ENCODE measurements at regions not wholly inside any gene's neighbourhood (a gene's known extent, or its start where the extent isn't known, plus 50 kb on each side); places are given as distances from the start of the nearest gene placed in this dataset.

DNA sequence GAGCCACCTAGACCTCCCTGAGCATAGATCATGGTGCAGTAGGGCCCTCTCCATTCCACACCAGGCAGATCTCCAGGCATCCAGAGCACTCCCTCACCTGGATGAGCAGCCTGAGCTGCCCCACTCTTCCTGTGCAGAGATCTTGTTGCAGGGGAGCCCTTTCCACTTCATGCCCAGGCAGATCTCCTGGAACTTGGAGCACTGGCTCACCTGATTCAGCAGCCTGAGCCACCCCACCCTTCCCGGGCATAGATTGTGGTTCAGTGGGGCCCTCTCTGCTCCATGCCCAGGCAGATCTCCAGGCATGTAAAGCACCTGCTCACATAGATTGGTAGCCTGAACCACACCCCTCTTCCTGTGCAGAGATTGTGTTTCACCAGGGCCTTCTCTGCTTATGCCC, 78.0 kb downstream of the SEC16B start:
- H3K27ac ChIP-seq = no peak overlapping the region
- intact Hi-C loops (cut with DNase I) = no loop called here
- H3K27me3 ChIP-seq = no peaks in the 10 kb centered on the region
- no peaks in the 10 kb centered on the region for H3K36me3 ChIP-seq
- DNase-seq (ENCODE audit: extremely low spot score in 2 of 2) = no peak
- TF ChIP-seq POLR2AphosphoS5 (IDR thresholded peaks at IDR 0.05; ENCODE audit: insufficient read depth in 1 of 2, low read depth in 1 of 2) (no peak), POLR2A (IDR thresholded peaks at IDR 0.05) (no peak)
- no peak overlapping the region for H3K4me3 ChIP-seq
- no peaks in the 10 kb centered on the region for H3K9me3 ChIP-seq
- H3K4me1 ChIP-seq = no peaks in the 10 kb centered on the region

GRCh38 chr1:177890479-177890878, 79.4 kb downstream of the SEC16B start:
- DNase-seq (ENCODE audit: extremely low spot score in 2 of 2) = no peak
- no peaks in the 10 kb centered on the region for H3K27me3 ChIP-seq
- H3K27ac ChIP-seq = no peak overlapping the region
- intact Hi-C loops (cut with DNase I) = no loop called here
- no peaks in the 10 kb centered on the region for H3K4me1 ChIP-seq
- no peaks in the 10 kb centered on the region for H3K36me3 ChIP-seq
- TF ChIP-seq, protein P1, sequence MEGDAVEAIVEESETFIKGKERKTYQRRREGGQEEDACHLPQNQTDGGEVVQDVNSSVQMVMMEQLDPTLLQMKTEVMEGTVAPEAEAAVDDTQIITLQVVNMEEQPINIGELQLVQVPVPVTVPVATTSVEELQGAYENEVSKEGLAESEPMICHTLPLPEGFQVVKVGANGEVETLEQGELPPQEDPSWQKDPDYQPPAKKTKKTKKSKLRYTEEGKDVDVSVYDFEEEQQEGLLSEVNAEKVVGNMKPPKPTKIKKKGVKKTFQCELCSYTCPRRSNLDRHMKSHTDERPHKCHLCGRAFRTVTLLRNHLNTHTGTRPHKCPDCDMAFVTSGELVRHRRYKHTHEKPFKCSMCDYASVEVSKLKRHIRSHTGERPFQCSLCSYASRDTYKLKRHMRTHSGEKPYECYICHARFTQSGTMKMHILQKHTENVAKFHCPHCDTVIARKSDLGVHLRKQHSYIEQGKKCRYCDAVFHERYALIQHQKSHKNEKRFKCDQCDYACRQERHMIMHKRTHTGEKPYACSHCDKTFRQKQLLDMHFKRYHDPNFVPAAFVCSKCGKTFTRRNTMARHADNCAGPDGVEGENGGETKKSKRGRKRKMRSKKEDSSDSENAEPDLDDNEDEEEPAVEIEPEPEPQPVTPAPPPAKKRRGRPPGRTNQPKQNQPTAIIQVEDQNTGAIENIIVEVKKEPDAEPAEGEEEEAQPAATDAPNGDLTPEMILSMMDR (IDR thresholded peaks at IDR 0.05) = no peak
- TF ChIP-seq POLR2A (IDR thresholded peaks at IDR 0.05) (no peak), POLR2AphosphoS5 (IDR thresholded peaks at IDR 0.05; ENCODE audit: insufficient read depth in 1 of 2, low read depth in 1 of 2) (no peak)
- H3K4me3 ChIP-seq = no peak overlapping the region
- H3K9me3 ChIP-seq = no peaks in the 10 kb centered on the region

GRCh38 chr1:177884479-177885021, 85.3 kb downstream of the SEC16B start:
- intact Hi-C loops (cut with DNase I) = no loop called here
- H3K9me3 ChIP-seq = no peaks in the 10 kb centered on the region

DNA sequence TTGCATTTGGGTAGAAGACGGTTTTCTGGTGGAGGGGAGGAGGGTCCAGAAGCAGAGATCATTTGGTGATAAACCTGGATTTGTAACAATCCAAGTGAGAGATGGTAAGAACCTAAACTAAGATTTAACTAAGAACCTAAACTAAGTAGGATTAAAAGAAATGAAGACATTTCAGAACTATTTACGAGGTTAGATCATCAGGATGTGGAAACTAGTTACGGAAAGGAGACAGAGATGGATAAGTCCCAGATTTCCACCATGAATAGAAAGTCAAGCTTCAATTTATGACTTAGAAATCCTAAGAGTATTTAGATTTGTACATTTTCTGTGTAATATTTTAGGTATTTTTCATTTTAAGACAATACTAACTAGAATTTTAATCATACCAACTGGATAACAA, 86.3 kb downstream of the SEC16B start:
- intact Hi-C loops (cut with DNase I) = no loop called here
- H3K4me3 ChIP-seq = no peak overlapping the region
- H3K9me3 ChIP-seq = no peaks in the 10 kb centered on the region
- no peaks in the 10 kb centered on the region for H3K4me1 ChIP-seq
- TF ChIP-seq POLR2AphosphoS5 (IDR thresholded peaks at IDR 0.05; ENCODE audit: insufficient read depth in 1 of 2, low read depth in 1 of 2) (no peak), POLR2A (IDR thresholded peaks at IDR 0.05) (no peak)
- TF ChIP-seq, protein P1 (IDR thresholded peaks at IDR 0.05) = no peak
- H3K36me3 ChIP-seq = no peaks in the 10 kb centered on the region
- H3K27ac ChIP-seq = no peak overlapping the region
- no peaks in the 10 kb centered on the region for H3K27me3 ChIP-seq
- DNase-seq (ENCODE audit: extremely low spot score in 2 of 2) = no peak

More at GRCh38 chr1:177884479-177885021, 85.3 kb downstream of the SEC16B start:
- DNase-seq (ENCODE audit: extremely low spot score in 2 of 2) = no peak
- no peaks in the 10 kb centered on the region for H3K4me1 ChIP-seq
- H3K36me3 ChIP-seq = no peaks in the 10 kb centered on the region
- TF ChIP-seq POLR2AphosphoS5 (IDR thresholded peaks at IDR 0.05; ENCODE audit: insufficient read depth in 1 of 2, low read depth in 1 of 2) = no peak
- no peak for TF ChIP-seq POLR2A (IDR thresholded peaks at IDR 0.05)
- TF ChIP-seq, protein P1 (IDR thresholded peaks at IDR 0.05) = no peak
- no peaks in the 10 kb centered on the region for H3K27me3 ChIP-seq
- no peak overlapping the region for H3K4me3 ChIP-seq
- H3K27ac ChIP-seq = no peak overlapping the region

- Histone ChIP-seq H3K27ac (no peak overlapping the region), H3K4me1 (no peaks in the 10 kb centered on the region), H3K27me3 (no peaks in the 10 kb centered on the region), H3K36me3 (no peaks in the 10 kb centered on the region), H3K9me3 (no peaks in the 10 kb centered on the region), H3K4me3 (no peak overlapping the region)
- no peak for DNase-seq (ENCODE audit: extremely low spot score in 2 of 2)
- TF ChIP-seq POLR2A (IDR thresholded peaks at IDR 0.05) (no peak), POLR2AphosphoS5 (IDR thresholded peaks at IDR 0.05; ENCODE audit: insufficient read depth in 1 of 2, low read depth in 1 of 2) (no peak)
- TF ChIP-seq, protein P1 (IDR thresholded peaks at IDR 0.05) = no peak
- intact Hi-C loops (cut with DNase I) = no loop called here
Observed at GRCh38 chr1:177880339-177880891, 89.4 kb downstream of the SEC16B start.
